Skeletal muscle cell (primary cell): ENCODE measurements at regions not wholly inside any gene's neighbourhood (a gene's known extent, or its start where the extent isn't known, plus 50 kb on each side); places are given as distances from the start of the nearest gene placed in this dataset.

ENCODE experiments used
- DNase-seq: peaks from one replicate; pipeline ENCODE4 v3.0.0-alpha.2; 2010; ENCODE audit warnings: low read depth
- H3K4me3 ChIP-seq: 2 replicates; pipeline ENCODE4 v1.5.1; 2011; ENCODE audit warnings: low read depth, mild to moderate bottlenecking, control low read depth, low read length, moderate library complexity

- DNase-seq, result no peak
- H3K4me3 ChIP-seq, result no peak overlapping the region
These were observed 164.9 kb upstream of the HAAO start for GRCh38 chr2:42957109-42957860.

- no peak for DNase-seq
- no peak overlapping the region for H3K4me3 ChIP-seq
These were observed 162.0 kb upstream of the HAAO start for GRCh38 chr2:42954227-42954962.

GRCh38 chr2:42953216-42953615, 160.8 kb upstream of the HAAO start:
- no peak overlapping the region for H3K4me3 ChIP-seq
- DNase-seq, result no peak

- H3K4me3 ChIP-seq, result no peak overlapping the region
- DNase-seq, result no peak
These were observed 159.0 kb upstream of the HAAO start for GRCh38 chr2:42951263-42951938.

GRCh38 chr2:42949125-42949524, 156.7 kb upstream of the HAAO start:
- no peak for DNase-seq
- no peak overlapping the region for H3K4me3 ChIP-seq

- no peak for DNase-seq
- H3K4me3 ChIP-seq, result no peak overlapping the region
These were observed 155.6 kb upstream of the HAAO start for GRCh38 chr2:42947809-42948600.

GRCh38 chr2:42944779-42945415, 152.5 kb upstream of the HAAO start:
- H3K4me3 ChIP-seq, result no peak overlapping the region
- DNase-seq, result no peak

GRCh38 chr2:42942990-42943493, 150.7 kb upstream of the HAAO start:
- no peak overlapping the region for H3K4me3 ChIP-seq
- DNase-seq, result no peak

GRCh38 chr2:42942214-42942989, 150.0 kb upstream of the HAAO start:
- DNase-seq, result no peak
- H3K4me3 ChIP-seq, result no peak overlapping the region

GRCh38 chr2:42941633-42942176, 149.3 kb upstream of the HAAO start:
- no peak for DNase-seq
- H3K4me3 ChIP-seq, result no peak overlapping the region

GRCh38 chr2:42939411-42940206, 147.2 kb upstream of the HAAO start:
- H3K4me3 ChIP-seq, result no peak overlapping the region
- DNase-seq, result no peak

- H3K4me3 ChIP-seq, result no peak overlapping the region
- DNase-seq, result no peak
These were observed 146.4 kb upstream of the HAAO start for GRCh38 chr2:42938671-42939370.

- no peak for DNase-seq
- H3K4me3 ChIP-seq, result no peak overlapping the region
These were observed 144.9 kb upstream of the HAAO start for GRCh38 chr2:42937171-42937875.

GRCh38 chr2:42935692-42936671, 143.6 kb upstream of the HAAO start:
- no peak for DNase-seq
- H3K4me3 ChIP-seq, result no peak overlapping the region

GRCh38 chr2:42934580-42935186, 142.3 kb upstream of the HAAO start:
- no peak for DNase-seq
- no peak overlapping the region for H3K4me3 ChIP-seq
